ENCODE measurements at regions not wholly inside any gene's neighbourhood (a gene's known extent, or its start where the extent isn't known, plus 50 kb on each side); places are given as distances from the start of the nearest gene placed in this dataset.
A peak's percentile ranks its signal among the peaks of the same experiment; 100 is the strongest.

DNA sequence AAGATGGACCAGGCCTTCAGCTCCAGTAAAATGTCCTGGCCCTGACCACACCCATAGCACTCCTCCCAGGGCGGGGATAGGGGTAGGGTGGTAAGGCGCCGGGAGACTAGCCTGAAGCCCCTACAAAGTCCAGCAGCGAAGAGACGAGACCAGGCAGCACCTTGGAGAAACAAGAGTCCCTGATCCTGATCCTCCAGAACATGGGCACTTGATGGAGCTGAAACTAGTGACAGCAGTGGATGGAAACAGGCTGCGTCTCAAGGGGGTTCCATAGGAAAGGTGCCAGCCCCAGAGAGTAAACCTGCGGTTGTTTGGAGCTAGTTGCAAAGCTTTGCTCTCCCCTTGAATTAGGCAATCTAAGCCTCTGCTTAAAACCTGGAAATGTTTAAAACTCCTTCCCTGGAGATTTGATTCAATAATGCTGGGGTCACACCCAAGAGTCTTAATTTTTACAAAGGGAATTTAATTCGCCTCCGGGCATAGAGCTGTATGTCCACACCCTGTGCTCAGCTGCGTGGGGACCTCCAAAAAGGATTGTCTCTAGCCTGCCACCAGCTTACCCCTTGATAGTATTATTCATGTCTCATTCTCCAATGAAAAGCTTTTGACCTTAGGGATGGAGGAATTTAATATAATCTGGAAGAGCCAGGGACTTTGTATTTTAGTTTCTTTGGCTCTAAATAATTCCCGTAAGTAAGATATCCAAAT is 258.6 kb downstream of the PMP22 start:
- H3K27me3 Mint-ChIP-seq (ENCODE audit: low read depth): peaks cover 2% of the 10 kb centered on the region
- no peaks in the 10 kb centered on the region for H3K4me1 Mint-ChIP-seq (ENCODE audit: low read depth)
- no peaks in the 10 kb centered on the region for H3K36me3 Mint-ChIP-seq (ENCODE audit: insufficient read depth)
- no peak overlapping the region for H3K4me3 Mint-ChIP-seq
- no peaks in the 10 kb centered on the region for H3K9me3 Mint-ChIP-seq
- DNase-seq (no peak), ATAC-seq (no peak)

DNA sequence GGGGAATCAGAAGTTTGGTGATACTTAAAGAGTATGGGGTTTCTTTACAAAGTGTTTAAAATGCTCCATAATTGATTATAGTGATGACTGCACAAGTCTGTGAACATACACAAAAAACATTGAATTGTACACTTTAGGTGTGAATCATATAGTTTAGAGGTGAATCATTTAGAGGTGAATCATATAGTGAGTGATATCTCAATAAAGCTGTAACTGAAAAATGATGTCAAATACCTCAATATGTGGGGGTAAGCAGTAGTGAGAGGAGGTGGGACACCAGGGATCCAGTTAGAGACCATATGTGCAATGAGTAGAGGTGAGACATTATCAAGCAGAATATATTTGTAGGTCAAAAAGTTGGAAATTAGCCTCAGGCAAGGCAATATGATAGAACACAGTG is 264.5 kb downstream of the PMP22 start:
- H3K4me3 Mint-ChIP-seq: no peak overlapping the region
- no peaks in the 10 kb centered on the region for H3K4me1 Mint-ChIP-seq (ENCODE audit: low read depth)
- ATAC-seq: peak; percentile 77 to 78
- H3K27me3 Mint-ChIP-seq (ENCODE audit: low read depth): peaks cover 8% of the 10 kb centered on the region
- no peaks in the 10 kb centered on the region for H3K36me3 Mint-ChIP-seq (ENCODE audit: insufficient read depth)
- no peaks in the 10 kb centered on the region for H3K9me3 Mint-ChIP-seq
- no peak for DNase-seq

DNA sequence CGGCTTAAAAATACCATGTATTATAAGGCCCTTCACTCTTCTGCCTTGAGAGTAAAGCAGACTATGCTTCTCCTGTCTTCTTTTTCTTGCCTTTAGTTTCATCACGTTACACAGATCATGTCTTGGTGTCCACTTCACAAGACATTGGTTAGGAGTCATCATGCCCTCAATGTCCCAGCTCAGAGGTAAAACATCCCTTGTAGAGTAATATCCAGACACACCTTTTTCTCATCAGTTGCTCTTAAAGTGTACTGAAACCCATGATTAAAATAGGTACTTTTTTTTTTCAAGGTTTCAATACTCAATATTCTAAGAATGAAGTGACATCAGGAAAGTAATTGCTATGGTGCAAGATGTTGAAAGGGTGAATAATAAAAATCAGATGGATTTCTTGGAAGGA is 267.8 kb downstream of the PMP22 start:
- H3K4me1 Mint-ChIP-seq (ENCODE audit: low read depth): no peaks in the 10 kb centered on the region
- H3K9me3 Mint-ChIP-seq: no peaks in the 10 kb centered on the region
- peaks cover 7% of the 10 kb centered on the region for H3K27me3 Mint-ChIP-seq (ENCODE audit: low read depth)
- no peak for DNase-seq
- H3K36me3 Mint-ChIP-seq (ENCODE audit: insufficient read depth): no peaks in the 10 kb centered on the region
- no peak for ATAC-seq
- H3K4me3 Mint-ChIP-seq: no peak overlapping the region

DNA sequence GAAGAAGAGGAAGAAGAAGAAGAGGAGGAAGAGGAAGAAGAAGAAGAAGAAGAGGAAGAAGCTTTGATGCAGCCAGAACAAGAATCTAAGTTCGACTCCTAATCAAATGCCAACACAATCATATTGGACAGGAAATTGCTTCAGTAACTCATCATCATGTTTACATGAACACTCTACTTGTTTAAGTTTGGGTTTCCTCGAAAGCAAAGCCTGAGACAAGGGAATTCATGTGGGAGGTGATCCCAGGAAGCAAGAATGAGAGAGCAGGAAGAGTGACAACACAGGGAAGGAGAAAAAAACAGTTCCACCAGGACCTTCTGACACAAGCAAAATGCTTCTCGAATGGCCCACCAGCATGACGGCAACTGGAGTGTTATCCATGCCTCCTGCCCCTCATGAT is 279.0 kb downstream of the PMP22 start:
- no peak for ATAC-seq
- no peak for DNase-seq

GRCh38 chr17:14972844-14973243 is 292.3 kb downstream of the PMP22 start:
- Mint-ChIP-seq H3K9me3 (peaks cover 33% of the 10 kb centered on the region), H3K4me1 (ENCODE audit: low read depth) (no peaks in the 10 kb centered on the region), H3K27me3 (ENCODE audit: low read depth) (peaks cover 18% of the 10 kb centered on the region), H3K4me3 (no peak overlapping the region), H3K36me3 (ENCODE audit: insufficient read depth) (no peaks in the 10 kb centered on the region)
- DNase-seq (no peak), ATAC-seq (no peak)

More for the DNA sequence above, 279.0 kb downstream of the PMP22 start:
- Mint-ChIP-seq H3K36me3 (ENCODE audit: insufficient read depth) (no peaks in the 10 kb centered on the region), H3K27me3 (ENCODE audit: low read depth) (peaks cover 2% of the 10 kb centered on the region), H3K4me3 (no peak overlapping the region), H3K9me3 (no peaks in the 10 kb centered on the region), H3K4me1 (ENCODE audit: low read depth) (no peaks in the 10 kb centered on the region)

GRCh38 chr17:14971054-14971453 is 294.1 kb downstream of the PMP22 start:
- Mint-ChIP-seq H3K36me3 (ENCODE audit: insufficient read depth) (no peaks in the 10 kb centered on the region), H3K4me1 (ENCODE audit: low read depth) (no peaks in the 10 kb centered on the region), H3K9me3 (peaks cover 33% of the 10 kb centered on the region), H3K4me3 (no peak overlapping the region), H3K27me3 (ENCODE audit: low read depth) (peaks cover 16% of the 10 kb centered on the region)
- ATAC-seq (no peak), DNase-seq (no peak)

DNA sequence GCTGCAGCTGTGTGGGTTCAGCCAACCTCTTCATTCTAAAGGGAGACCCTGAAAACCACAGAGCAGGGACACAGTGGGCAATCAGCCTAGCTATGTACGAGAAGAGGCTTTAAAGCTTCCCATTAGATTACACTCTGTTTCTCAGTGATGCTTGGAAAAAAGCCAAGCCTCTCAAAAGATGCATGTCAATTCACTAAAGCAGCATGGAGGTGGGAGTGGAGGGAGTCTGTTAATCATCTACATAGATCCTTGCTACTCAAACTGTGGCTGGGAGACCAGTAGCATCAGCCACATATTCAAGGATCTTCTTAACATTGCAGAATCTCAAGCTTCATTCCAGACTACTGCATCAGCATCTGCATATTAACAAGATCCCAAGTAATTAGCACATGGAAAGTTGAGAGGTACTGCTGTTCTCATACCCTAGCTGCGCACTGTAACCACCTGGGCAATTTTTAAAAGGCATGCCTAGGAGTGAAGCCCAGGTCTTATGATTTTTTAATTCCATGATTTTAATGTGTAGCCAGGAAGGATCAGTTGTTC is 305.9 kb downstream of the PMP22 start:
- DNase-seq (no peak), ATAC-seq (no peak)
- peaks cover 3% of the 10 kb centered on the region for H3K27me3 Mint-ChIP-seq (ENCODE audit: low read depth)
- no peaks in the 10 kb centered on the region for H3K4me1 Mint-ChIP-seq (ENCODE audit: low read depth)
- no peaks in the 10 kb centered on the region for H3K9me3 Mint-ChIP-seq
- H3K4me3 Mint-ChIP-seq: no peak overlapping the region
- no peaks in the 10 kb centered on the region for H3K36me3 Mint-ChIP-seq (ENCODE audit: insufficient read depth)

GRCh38 chr17:14953405-14953804 is 311.7 kb downstream of the PMP22 start:
- no peak for ATAC-seq
- no peaks in the 10 kb centered on the region for H3K36me3 Mint-ChIP-seq (ENCODE audit: insufficient read depth)
- DNase-seq: no peak
- H3K4me3 Mint-ChIP-seq: no peak overlapping the region
- peaks cover 10% of the 10 kb centered on the region for H3K27me3 Mint-ChIP-seq (ENCODE audit: low read depth)
- H3K4me1 Mint-ChIP-seq (ENCODE audit: low read depth): no peaks in the 10 kb centered on the region
- peaks cover 3% of the 10 kb centered on the region for H3K9me3 Mint-ChIP-seq

- Mint-ChIP-seq H3K9me3 (peaks cover 3% of the 10 kb centered on the region), H3K36me3 (ENCODE audit: insufficient read depth) (no peaks in the 10 kb centered on the region), H3K27me3 (ENCODE audit: low read depth) (peaks cover 10% of the 10 kb centered on the region), H3K4me3 (no peak overlapping the region), H3K4me1 (ENCODE audit: low read depth) (no peaks in the 10 kb centered on the region)
- DNase-seq: no peak
- ATAC-seq: no peak
Observed at GRCh38 chr17:14950686-14951085, 314.4 kb downstream of the PMP22 start.

GRCh38 chr17:14950216-14950615 is 314.9 kb downstream of the PMP22 start:
- H3K4me3 Mint-ChIP-seq: no peak overlapping the region
- H3K27me3 Mint-ChIP-seq (ENCODE audit: low read depth): peaks cover 10% of the 10 kb centered on the region
- no peak for DNase-seq
- H3K9me3 Mint-ChIP-seq: peaks cover 3% of the 10 kb centered on the region
- H3K4me1 Mint-ChIP-seq (ENCODE audit: low read depth): no peaks in the 10 kb centered on the region
- no peak for ATAC-seq
- no peaks in the 10 kb centered on the region for H3K36me3 Mint-ChIP-seq (ENCODE audit: insufficient read depth)

GRCh38 chr17:14947671-14948070 is 317.5 kb downstream of the PMP22 start:
- Mint-ChIP-seq H3K36me3 (ENCODE audit: insufficient read depth) (no peaks in the 10 kb centered on the region), H3K27me3 (ENCODE audit: low read depth) (peaks cover 10% of the 10 kb centered on the region), H3K9me3 (peaks cover 3% of the 10 kb centered on the region), H3K4me1 (ENCODE audit: low read depth) (no peaks in the 10 kb centered on the region), H3K4me3 (no peak overlapping the region)
- ATAC-seq (no peak), DNase-seq (no peak)

DNA sequence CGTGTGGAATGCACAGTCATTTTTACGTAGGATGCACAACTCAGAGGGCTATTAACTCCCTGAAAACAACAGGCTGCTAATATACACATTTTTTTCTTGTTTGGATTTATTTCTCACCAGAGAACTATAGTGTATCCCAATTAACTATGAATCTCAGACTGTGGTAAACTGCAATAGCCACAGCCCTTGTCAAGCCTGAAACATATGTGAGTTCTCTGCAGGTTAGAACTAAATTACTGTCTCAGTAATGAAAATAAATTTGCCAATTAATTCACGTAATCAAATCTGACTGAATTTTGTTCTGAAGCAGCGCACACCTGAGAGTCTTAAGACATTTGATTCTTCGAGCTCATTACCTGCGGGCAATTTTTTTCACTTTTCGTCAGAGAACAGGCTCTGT is 318.6 kb downstream of the PMP22 start:
- peaks cover 10% of the 10 kb centered on the region for H3K27me3 Mint-ChIP-seq (ENCODE audit: low read depth)
- H3K9me3 Mint-ChIP-seq: no peaks in the 10 kb centered on the region
- no peak for DNase-seq

GRCh38 chr17:14942526-14943190 is 322.5 kb downstream of the PMP22 start:
- Mint-ChIP-seq H3K36me3 (ENCODE audit: insufficient read depth) (no peaks in the 10 kb centered on the region), H3K4me1 (ENCODE audit: low read depth) (no peaks in the 10 kb centered on the region)

More for the DNA sequence above, 318.6 kb downstream of the PMP22 start:
- no peak for ATAC-seq
- Mint-ChIP-seq H3K4me1 (ENCODE audit: low read depth) (no peaks in the 10 kb centered on the region), H3K36me3 (ENCODE audit: insufficient read depth) (no peaks in the 10 kb centered on the region), H3K4me3 (no peak overlapping the region)

GRCh38 chr17:14940938-14941265 is 324.2 kb downstream of the PMP22 start:
- Mint-ChIP-seq H3K4me3 (no peak overlapping the region), H3K9me3 (no peaks in the 10 kb centered on the region), H3K36me3 (ENCODE audit: insufficient read depth) (no peaks in the 10 kb centered on the region), H3K27me3 (ENCODE audit: low read depth) (peaks cover 9% of the 10 kb centered on the region), H3K4me1 (ENCODE audit: low read depth) (no peaks in the 10 kb centered on the region)
- DNase-seq: no peak
- no peak for ATAC-seq

More at GRCh38 chr17:14942526-14943190, 322.5 kb downstream of the PMP22 start:
- H3K9me3 Mint-ChIP-seq: no peaks in the 10 kb centered on the region
- no peak overlapping the region for H3K4me3 Mint-ChIP-seq
- DNase-seq (no peak), ATAC-seq (no peak)
- H3K27me3 Mint-ChIP-seq (ENCODE audit: low read depth): peaks cover 9% of the 10 kb centered on the region
